ENCODE measurements at regions not wholly inside any gene's neighbourhood (a gene's known extent, or its start where the extent isn't known, plus 50 kb on each side); places are given as distances from the start of the nearest gene placed in this dataset.
"Not testable (repeated sequence)": the region's sequence is repeated elsewhere in the genome, so short reads cannot be mapped to it uniquely, and the experiment has no call there.

GRCh38 chr9:61817127-61817705, 627.4 kb downstream of the SPATA31A7 start:
- ATAC-seq; H3K27me3 ChIP-seq; DNase-seq; intact Hi-C loops (cut with DNase I); H3K9me3 ChIP-seq; H3K36me3 ChIP-seq; H3K4me1 ChIP-seq; H3K27ac ChIP-seq; FAIRE-seq; H3K4me3 ChIP-seq: not testable (repeated sequence)
- WGBS, 2 donors: 100% methylated on average over 1 of the region's 4 CpGs; no CpG with 5 or more reads in 1 of the 2 donors

GRCh38 chr9:61853624-61854259, 663.9 kb downstream of the SPATA31A7 start:
- ATAC-seq (peak; percentile 68 to 81 (median 78)), DNase-seq (peak; percentile 88 to 99 (median 94))
- 0% methylated on average over 12 to 17 of the region's 40 CpGs for WGBS, 2 donors
- intact Hi-C loops (cut with DNase I); H3K27me3 ChIP-seq; H3K36me3 ChIP-seq; FAIRE-seq; H3K9me3 ChIP-seq; H3K4me1 ChIP-seq: not testable (repeated sequence)
- peak overlapping the region in 2 of 4 donors; percentile 29 to 43 for H3K4me3 ChIP-seq
- H3K27ac ChIP-seq: peak overlapping the region in 2 of 4 donors; percentile 58

GRCh38 chr9:61854260-61854640, 664.4 kb downstream of the SPATA31A7 start:
- H3K27me3 ChIP-seq; H3K36me3 ChIP-seq; ATAC-seq; H3K4me1 ChIP-seq; intact Hi-C loops (cut with DNase I); FAIRE-seq; H3K9me3 ChIP-seq: not testable (repeated sequence)
- Histone ChIP-seq H3K4me3 (peak overlapping the region in 2 of 4 donors; percentile 29 to 43), H3K27ac (peak overlapping the region in 2 of 4 donors; percentile 58)
- peak; percentile 2 to 58 (median 10) for DNase-seq
- 28% methylated on average over 6 of the region's 21 CpGs; no CpG with 5 or more reads in 1 of the 2 donors for WGBS, 2 donors

GRCh38 chr9:61856283-61856682, 666.4 kb downstream of the SPATA31A7 start:
- not testable (repeated sequence) for FAIRE-seq
- peak; percentile 78 to 89 (median 84) for ATAC-seq

GRCh38 chr9:61856858-61857453, 667.1 kb downstream of the SPATA31A7 start:
- H3K36me3 ChIP-seq; FAIRE-seq; ATAC-seq; H3K9me3 ChIP-seq; intact Hi-C loops (cut with DNase I); H3K27me3 ChIP-seq; H3K4me3 ChIP-seq; H3K4me1 ChIP-seq; H3K27ac ChIP-seq: not testable (repeated sequence)
- 15 to 46% methylated on average over 4 to 5 of the region's 28 CpGs for WGBS, 2 donors
- DNase-seq: peak; percentile 3 to 61 (median 12)

More at GRCh38 chr9:61856283-61856682, 666.4 kb downstream of the SPATA31A7 start:
- DNase-seq; H3K36me3 ChIP-seq; H3K27ac ChIP-seq; H3K9me3 ChIP-seq; intact Hi-C loops (cut with DNase I); H3K4me3 ChIP-seq; H3K27me3 ChIP-seq; H3K4me1 ChIP-seq: not testable (repeated sequence)
- WGBS, 2 donors: no CpG with 5 or more reads among the region's 33 CpGs

- DNase-seq; H3K4me3 ChIP-seq; H3K4me1 ChIP-seq; FAIRE-seq; H3K9me3 ChIP-seq; H3K27me3 ChIP-seq; intact Hi-C loops (cut with DNase I); H3K27ac ChIP-seq; H3K36me3 ChIP-seq: not testable (repeated sequence)
- peak; percentile 86 to 93 (median 88) for ATAC-seq
- no CpG with 5 or more reads among the region's 42 CpGs for WGBS, 2 donors
Observed at GRCh38 chr9:61857709-61858351, 668.0 kb downstream of the SPATA31A7 start.

GRCh38 chr9:61862431-61862971, 672.7 kb downstream of the SPATA31A7 start:
- ATAC-seq: peak in 3 of 4 donors; percentile 54 to 75 (median 60)
- H3K27me3 ChIP-seq; H3K4me3 ChIP-seq; FAIRE-seq; H3K27ac ChIP-seq; H3K4me1 ChIP-seq; H3K9me3 ChIP-seq; intact Hi-C loops (cut with DNase I); H3K36me3 ChIP-seq: not testable (repeated sequence)
- peak; percentile 41 to 94 (median 76) for DNase-seq
- WGBS, 2 donors: 17 to 27% methylated on average over 11 to 12 of the region's 29 CpGs

- H3K4me3 ChIP-seq; H3K9me3 ChIP-seq; H3K27me3 ChIP-seq; H3K4me1 ChIP-seq; intact Hi-C loops (cut with DNase I); FAIRE-seq; H3K27ac ChIP-seq; ATAC-seq; H3K36me3 ChIP-seq: not testable (repeated sequence)
- peak in 2 of 6 donors; percentile 3 for DNase-seq
- WGBS, 2 donors: 94 to 95% methylated on average over 3 to 4 of the region's 7 CpGs
Observed at GRCh38 chr9:61864463-61864862, 674.6 kb downstream of the SPATA31A7 start.

GRCh38 chr9:61868965-61869364, 679.1 kb downstream of the SPATA31A7 start:
- no CpG with 5 or more reads among the region's 32 CpGs for WGBS, 2 donors
- FAIRE-seq; intact Hi-C loops (cut with DNase I); H3K4me3 ChIP-seq; DNase-seq; H3K27ac ChIP-seq; H3K4me1 ChIP-seq; H3K27me3 ChIP-seq; H3K36me3 ChIP-seq; H3K9me3 ChIP-seq: not testable (repeated sequence)
- peak in 2 of 4 donors; percentile 30 to 47 for ATAC-seq

GRCh38 chr9:61872329-61872728, 682.5 kb downstream of the SPATA31A7 start:
- ATAC-seq: peak in 2 of 4 donors; percentile 68 to 74
- H3K4me1 ChIP-seq; H3K27me3 ChIP-seq; H3K9me3 ChIP-seq; H3K27ac ChIP-seq; intact Hi-C loops (cut with DNase I); H3K4me3 ChIP-seq; H3K36me3 ChIP-seq; FAIRE-seq: not testable (repeated sequence)
- peak; percentile 22 to 65 (median 49) for DNase-seq
- WGBS, 2 donors: 0 to 24% methylated on average over 1 of the region's 2 CpGs

All from pancreas (tissue), 10 donors.